IMR-90 (cell line): ENCODE measurements at regions not wholly inside any gene's neighbourhood (a gene's known extent, or its start where the extent isn't known, plus 50 kb on each side); places are given as distances from the start of the nearest gene placed in this dataset.

Source experiments
- ATAC-seq: fragments of 200-7000 bp; cut with Tn5 transposase; 2 replicates; pipeline ENCODE4 v1.9.1; 2020; ENCODE audit warnings: low read depth, mild to moderate bottlenecking, moderate library complexity
- BruUV-seq: library from RNA; stranded (reverse); fragments of 400-500 nt; replicated peaks from 2 replicates; lab custom pipeline; 2021; lab: Mats Ljungman, UMichigan
- CTCF ChIA-PET: fragments of 300-600 bp; formaldehyde crosslinking; extraction: SDS; loops from one replicate; lab custom pipeline; 2021; ENCODE audit warnings: antibody characterized with exemption; lab: Yijun Ruan, JAX
- POLR2A ChIA-PET: fragments of 300-600 bp; sonication (Branson Sonifier 250); formaldehyde crosslinking; loops from one replicate; lab custom pipeline; 2022; ENCODE audit warnings: antibody characterized with exemption; ENCODE audit not compliant: unreplicated experiment; lab: Charles Lee
- DNase-seq: peaks from one replicate; pipeline ENCODE4 v3.0.0; 2013
- H2AFZ ChIP-seq: replicated peaks from 2 replicates; pipeline ENCODE3; 2013; ENCODE audit warnings: low read length, mild to moderate bottlenecking; ENCODE audit not compliant: poor library complexity
- H2AK5ac ChIP-seq: 2 replicates; pipeline ENCODE4 v1.6.1; 2013; ENCODE audit warnings: low read depth, low read length, inconsistent platforms
- H2AK9ac ChIP-seq: replicated peaks from 2 replicates; pipeline ENCODE3; 2013; ENCODE audit warnings: mild to moderate bottlenecking, low read depth, low read length, moderate library complexity; ENCODE audit not compliant: poor library complexity
- H2BK120ac ChIP-seq: 2 replicates; pipeline ENCODE4 v1.6.1; 2013; ENCODE audit warnings: low read depth, low read length, inconsistent platforms
- H2BK15ac ChIP-seq: 3 replicates; pipeline ENCODE4 v1.6.1; 2013; ENCODE audit warnings: low read depth, low read length, inconsistent platforms
- H2BK20ac ChIP-seq: 2 replicates; pipeline ENCODE4 v1.6.1; 2013; ENCODE audit warnings: low read depth, mild to moderate bottlenecking, inconsistent platforms, low read length, moderate library complexity
- H2BK5ac ChIP-seq: 2 replicates; pipeline ENCODE4 v1.6.1; 2013; ENCODE audit warnings: mild to moderate bottlenecking, low read depth, low read length, inconsistent platforms; ENCODE audit not compliant: poor library complexity, severe bottlenecking
- H3K14ac ChIP-seq: replicated peaks from 2 replicates; pipeline ENCODE4 v1.6.1; 2013; ENCODE audit warnings: low read depth, low read length, inconsistent platforms
- H3K18ac ChIP-seq: 2 replicates; pipeline ENCODE4 v1.6.1; 2013; ENCODE audit warnings: low read depth, low read length, control low read depth
- H3K23ac ChIP-seq: 2 replicates; pipeline ENCODE4 v1.6.1; 2013; ENCODE audit warnings: low read depth, low read length, inconsistent platforms
- H3K27ac ChIP-seq: 2 replicates; pipeline ENCODE4 v1.5.1; 2013; ENCODE audit warnings: mild to moderate bottlenecking, control low read depth, low read length; ENCODE audit not compliant: insufficient read depth
- H3K27me3 ChIP-seq: 2 replicates; pipeline ENCODE4 v1.6.1; 2013; ENCODE audit warnings: low read length; ENCODE audit not compliant: control insufficient read depth, insufficient read depth
- H3K36me3 ChIP-seq: 2 replicates; pipeline ENCODE4 v1.6.1; 2013; ENCODE audit warnings: low read length, mixed read lengths; ENCODE audit not compliant: control insufficient read depth, insufficient read depth
- H3K4ac ChIP-seq: 2 replicates; pipeline ENCODE4 v1.6.1; 2013; ENCODE audit warnings: low read depth, low read length, inconsistent platforms
- H3K4me1 ChIP-seq: 2 replicates; pipeline ENCODE4 v1.6.1; 2013; ENCODE audit warnings: low read length, mixed read lengths; ENCODE audit not compliant: control insufficient read depth, insufficient read depth
- H3K4me2 ChIP-seq: 2 replicates; pipeline ENCODE4 v1.6.1; 2013; ENCODE audit warnings: low read depth, mild to moderate bottlenecking, control low read depth, low read length, moderate library complexity
- H3K4me3 ChIP-seq: 2 replicates; pipeline ENCODE4 v1.5.1; 2013; ENCODE audit warnings: low read depth, mild to moderate bottlenecking, control low read depth, low read length, moderate library complexity; ENCODE audit not compliant: insufficient read depth
- H3K56ac ChIP-seq: 2 replicates; pipeline ENCODE4 v1.6.1; 2013; ENCODE audit warnings: low read length, inconsistent platforms; ENCODE audit not compliant: insufficient read depth; ENCODE audit errors: extremely low read depth
- H3K79me1 ChIP-seq, 2 experiments: 2 replicates each; pipeline ENCODE4 v1.6.1; 2013; ENCODE audit warnings: low read length in 2 of 2, inconsistent platforms in 1 of 2, low read depth in 1 of 2
- H3K9ac ChIP-seq: 2 replicates; pipeline ENCODE4 v1.6.1; 2013; ENCODE audit warnings: low read depth, low read length, control low read depth
- H3K9me1 ChIP-seq: 2 replicates; pipeline ENCODE4 v1.6.1; 2013; ENCODE audit warnings: low read length, inconsistent platforms; ENCODE audit not compliant: insufficient read depth
- H3K9me3 ChIP-seq: 2 replicates; pipeline ENCODE4 v1.6.1; 2013; ENCODE audit warnings: low read length; ENCODE audit not compliant: control insufficient read depth, insufficient read depth
- H4K20me1 ChIP-seq: 2 replicates; pipeline ENCODE4 v1.6.1; 2013; ENCODE audit warnings: low read length, inconsistent platforms; ENCODE audit not compliant: insufficient read depth
- H4K5ac ChIP-seq: 2 replicates; pipeline ENCODE4 v1.6.1; 2013; ENCODE audit warnings: mild to moderate bottlenecking, low read depth, low read length, control low read depth
- H4K8ac ChIP-seq, 2 experiments: 2 replicates each; pipeline ENCODE4 v1.6.1; 2013; ENCODE audit warnings: low read depth in 2 of 2, low read length in 2 of 2, control low read depth in 1 of 2, inconsistent platforms in 1 of 2
- H4K91ac ChIP-seq: 2 replicates; pipeline ENCODE4 v1.6.1; 2013; ENCODE audit warnings: low read depth, low read length, inconsistent platforms; ENCODE audit not compliant: insufficient read depth
- BHLHE40 ChIP-seq: fragments of 150-350 bp; IDR thresholded peaks from 2 replicates; pipeline ENCODE4 v1.6.1; 2016; ENCODE audit warnings: mild to moderate bottlenecking, low read depth, low read length
- CHD1 ChIP-seq: IDR thresholded peaks from 2 replicates; pipeline ENCODE4 v1.6.1; 2012; ENCODE audit warnings: low read depth, low read length, improper control_type of control experiment
- CTCF ChIP-seq: conservative IDR thresholded peaks from 2 replicates; pipeline ENCODE4 v1.5.1; 2012; ENCODE audit warnings: mild to moderate bottlenecking, low read depth, low read length, improper control_type of control experiment
- ELK1 ChIP-seq: fragments of 150-350 bp; IDR thresholded peaks from 2 replicates; pipeline ENCODE4 v1.6.1; 2016; ENCODE audit warnings: low read depth, mild to moderate bottlenecking, low read length, moderate library complexity, borderline replicate concordance
- FOS ChIP-seq: fragments of 150-350 bp; IDR thresholded peaks from 2 replicates; pipeline ENCODE4 v1.6.1; 2016; ENCODE audit warnings: low read depth, low read length
- MAFK ChIP-seq: IDR thresholded peaks from 2 replicates; pipeline ENCODE4 v1.6.1; 2012; ENCODE audit warnings: low read depth, low read length, improper control_type of control experiment
- NFE2L2 ChIP-seq: fragments of 150-350 bp; IDR thresholded peaks from 2 replicates; pipeline ENCODE4 v1.6.1; 2016; ENCODE audit warnings: low read depth, mild to moderate bottlenecking, low read length
- RCOR1 ChIP-seq: IDR thresholded peaks from 2 replicates; pipeline ENCODE4 v1.6.1; 2012; ENCODE audit warnings: mild to moderate bottlenecking, low read length, improper control_type of control experiment; ENCODE audit not compliant: insufficient replicate concordance
- RFX5 ChIP-seq: IDR thresholded peaks from 2 replicates; pipeline ENCODE4 v1.8.0; 2012; ENCODE audit warnings: low read depth, mild to moderate bottlenecking, low read length, moderate library complexity
- SMC3 ChIP-seq: fragments of 150-350 bp; IDR thresholded peaks from 2 replicates; pipeline ENCODE4 v1.6.1; 2016; ENCODE audit warnings: low read depth, mild to moderate bottlenecking, antibody characterized with exemption, low read length, moderate library complexity
- WGBS, 2 experiments: methylation state at CpG; one replicate each; pipeline versions ENCODE4 v1.1.5 to v1.1.7; 2013; ENCODE audit warnings: missing lambda C conversion rate in 2 of 2; ENCODE audit not compliant: insufficient read length in 1 of 2; ENCODE audit errors: extremely low coverage in 2 of 2; 5-methylcytosine and 5-hydroxymethylcytosine counted together
- dilution Hi-C: fragments of 300-500 bp; cut with HindIII; formaldehyde crosslinking; loops from one replicate; pipeline ENCODE4 v1.14.3; 2018; ENCODE audit warnings: low sequenced_read_pairs; ENCODE audit not compliant: unreplicated experiment
- in situ Hi-C: fragments of 300-500 bp; cut with MboI; formaldehyde crosslinking; loops from 3 replicates; pipeline ENCODE4 v1.14.3; 2019; ENCODE audit warnings: low sequenced_read_pairs, inconsistent platforms, mixed read lengths
- intact Hi-C: fragments of 100-400 bp; cut with micrococcal nuclease; formaldehyde crosslinking; loops from 2 replicates; pipeline ENCODE4 v1.10.0; 2022

GRCh38 chr2:198287706-198288105 lies 483.3 kb downstream of the PLCL1 start:
- WGBS, 2 experiments = no CpG with 5 or more reads among the region's 2 CpGs
- H3K56ac ChIP-seq = no peak overlapping the region
- H4K20me1 ChIP-seq = no peaks in the 10 kb centered on the region
- in situ Hi-C loops = no loop called here
- TF ChIP-seq MAFK (no peak), NFE2L2 (no peak), BHLHE40 (no peak), SMC3 (no peak), RFX5 (no peak), ELK1 (no peak), CTCF (no peak), FOS (no peak), CHD1 (no peak), RCOR1 (no peak)
- H4K5ac ChIP-seq = no peak overlapping the region
- H2BK5ac ChIP-seq = no peak overlapping the region
- no peak overlapping the region for H3K4me3 ChIP-seq
- no peak overlapping the region for H4K8ac ChIP-seq
- H3K23ac ChIP-seq = no peak overlapping the region
- no TSS peak for BruUV-seq
- H3K27ac ChIP-seq = no peak overlapping the region
- no peak overlapping the region for H2AFZ ChIP-seq
- H4K91ac ChIP-seq = no peak overlapping the region
- H3K18ac ChIP-seq = no peak overlapping the region
- no peaks in the 10 kb centered on the region for H3K9me1 ChIP-seq
- H3K4me2 ChIP-seq = no peak overlapping the region
- ATAC-seq (no peak), DNase-seq (no peak)
- no peak overlapping the region for H2AK9ac ChIP-seq
- H3K4ac ChIP-seq = no peak overlapping the region
- H3K27me3 ChIP-seq = no peaks in the 10 kb centered on the region; the same call in 1 of the 2 replicates
- H2AK5ac ChIP-seq = no peak overlapping the region
- no peaks in the 10 kb centered on the region for H3K36me3 ChIP-seq
- no peaks in the 10 kb centered on the region for H3K9me3 ChIP-seq
- no peaks in the 10 kb centered on the region for H3K4me1 ChIP-seq
- H2BK15ac ChIP-seq = no peak overlapping the region
- ChIA-PET POLR2A (no interaction called here), CTCF (no interaction called here)
- H2BK20ac ChIP-seq = no peak overlapping the region
- H3K14ac ChIP-seq = no peak overlapping the region
- H2BK120ac ChIP-seq = no peak overlapping the region
- H3K9ac ChIP-seq = no peak overlapping the region
- H3K79me1 ChIP-seq = no peaks in the 10 kb centered on the region
- dilution Hi-C loops = no loop called here
- intact Hi-C loops = no loop called here
